Keratinocyte (primary cell): ENCODE measurements at regions not wholly inside any gene's neighbourhood (a gene's known extent, or its start where the extent isn't known, plus 50 kb on each side); places are given as distances from the start of the nearest gene placed in this dataset.

Experiments
- EZH2 ChIP-seq: IDR thresholded peaks from one replicate; pipeline ENCODE4 v1.6.1; 2012; ENCODE audit warnings: inconsistent platforms, mild to moderate bottlenecking, low read length, moderate library complexity
- TF ChIP-seq, protein P1 (sequence below), 3 experiments: IDR thresholded peaks in 1 of 3; conservative IDR thresholded peaks in 1 of 3; optimal IDR thresholded peaks in 1 of 3; 2 replicates in 2 of 3; 3 replicates in 1 of 3; pipeline versions ENCODE3 to v1.5.1; 2011; ENCODE audit warnings: low read length in 3 of 3, mild to moderate bottlenecking in 3 of 3, moderate library complexity in 2 of 3, control low read depth in 1 of 3, inconsistent platforms in 1 of 3; ENCODE audit not compliant: insufficient read depth in 2 of 3; ENCODE audit errors: extremely low read depth in 1 of 3

DNA sequence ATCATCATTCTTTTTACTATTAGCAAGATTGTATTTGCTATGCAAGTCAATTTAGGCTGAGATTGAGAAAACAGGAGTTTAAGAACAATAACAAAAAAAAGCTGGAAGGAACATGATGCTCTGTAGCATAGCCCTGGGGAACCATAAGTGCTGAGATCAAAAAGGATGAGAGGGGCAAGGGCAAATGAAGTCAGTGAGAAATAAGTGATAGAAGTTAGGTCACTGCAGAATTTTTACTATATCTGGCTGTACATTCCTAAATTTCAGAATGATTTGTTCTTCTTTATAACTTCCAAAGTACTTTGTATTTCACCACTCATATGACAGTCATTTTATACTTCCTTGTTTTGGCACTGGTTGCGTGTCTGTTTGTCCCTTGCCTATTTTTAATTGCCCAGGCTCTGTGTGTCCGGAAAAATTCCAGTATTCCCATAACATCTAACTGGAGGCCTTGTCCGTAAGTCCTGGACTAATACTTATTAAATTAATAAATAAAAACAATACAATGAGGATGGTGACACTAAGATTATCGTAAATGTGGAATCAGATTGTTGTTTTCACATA lies 444.7 kb downstream of the TENT5A start:
- TF ChIP-seq, protein P1, sequence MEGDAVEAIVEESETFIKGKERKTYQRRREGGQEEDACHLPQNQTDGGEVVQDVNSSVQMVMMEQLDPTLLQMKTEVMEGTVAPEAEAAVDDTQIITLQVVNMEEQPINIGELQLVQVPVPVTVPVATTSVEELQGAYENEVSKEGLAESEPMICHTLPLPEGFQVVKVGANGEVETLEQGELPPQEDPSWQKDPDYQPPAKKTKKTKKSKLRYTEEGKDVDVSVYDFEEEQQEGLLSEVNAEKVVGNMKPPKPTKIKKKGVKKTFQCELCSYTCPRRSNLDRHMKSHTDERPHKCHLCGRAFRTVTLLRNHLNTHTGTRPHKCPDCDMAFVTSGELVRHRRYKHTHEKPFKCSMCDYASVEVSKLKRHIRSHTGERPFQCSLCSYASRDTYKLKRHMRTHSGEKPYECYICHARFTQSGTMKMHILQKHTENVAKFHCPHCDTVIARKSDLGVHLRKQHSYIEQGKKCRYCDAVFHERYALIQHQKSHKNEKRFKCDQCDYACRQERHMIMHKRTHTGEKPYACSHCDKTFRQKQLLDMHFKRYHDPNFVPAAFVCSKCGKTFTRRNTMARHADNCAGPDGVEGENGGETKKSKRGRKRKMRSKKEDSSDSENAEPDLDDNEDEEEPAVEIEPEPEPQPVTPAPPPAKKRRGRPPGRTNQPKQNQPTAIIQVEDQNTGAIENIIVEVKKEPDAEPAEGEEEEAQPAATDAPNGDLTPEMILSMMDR (optimal IDR thresholded peaks at IDR 0.05 in 1 of 3, IDR thresholded peaks at IDR 0.05 in 1 of 3, conservative IDR thresholded peaks at IDR 0.05 in 1 of 3; ENCODE audit: extremely low read depth in 1 of 3, insufficient read depth in 2 of 3, low read length in 3 of 3): no peak
- no peak for TF ChIP-seq EZH2
